Activated naive CD4-positive, alpha-beta T cell treated with anti-CD3 and anti-CD28 coated beads, Interleukin-2, amount 50 U/mL, for 16 hours (primary cell): ENCODE measurements at regions not wholly inside any gene's neighbourhood (a gene's known extent, or its start where the extent isn't known, plus 50 kb on each side); places are given as distances from the start of the nearest gene placed in this dataset.
"Not testable (repeated sequence)": the region's sequence is repeated elsewhere in the genome, so short reads cannot be mapped to it uniquely, and the experiment has no call there.

Source experiments
- DNase-seq: peaks from one replicate; pipeline ENCODE4 v3.0.0-alpha.2; 2020

GRCh38 chr12:69030321-69030720 lies 97.3 kb upstream of the CPM start:
- DNase-seq = no peak

DNA sequence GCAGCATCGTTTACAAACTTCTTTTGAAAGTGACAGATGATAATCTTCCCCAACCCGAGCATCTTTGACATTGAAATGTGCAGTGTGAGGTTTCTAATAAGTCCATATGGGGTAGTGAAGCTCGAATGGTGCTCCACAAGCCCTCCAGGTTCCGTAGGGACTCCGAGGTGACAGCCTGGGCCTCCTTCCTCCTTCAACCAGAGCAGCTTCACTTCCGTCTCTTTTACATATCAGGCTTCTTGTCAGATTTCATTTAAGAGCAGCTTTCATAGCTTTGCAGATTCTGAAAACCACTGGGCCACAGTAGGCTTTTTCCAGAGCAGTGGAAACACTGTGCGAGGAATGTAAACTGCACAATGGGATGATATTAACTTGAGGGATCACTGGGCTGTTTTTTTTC lies 103.6 kb upstream of the CPM start:
- no peak for DNase-seq

DNA sequence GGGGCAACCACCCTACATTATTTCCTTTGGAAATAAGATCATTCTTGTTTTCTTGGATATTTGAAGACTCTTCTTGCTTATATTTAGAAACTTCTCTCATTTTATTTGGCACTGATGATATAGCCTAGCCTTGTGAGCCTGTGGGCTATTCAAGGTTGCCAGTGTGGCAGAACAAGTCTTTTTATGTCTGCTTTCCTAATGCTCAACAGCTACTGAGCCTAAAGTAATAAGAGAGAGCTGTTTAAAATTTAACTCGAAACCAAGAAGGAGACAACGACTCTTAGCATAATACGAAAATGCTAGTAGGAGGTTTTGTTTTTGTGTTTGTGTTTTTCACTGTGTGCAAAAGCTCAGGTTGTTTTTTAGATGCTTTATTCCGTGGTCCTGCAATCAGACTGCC lies 104.0 kb upstream of the CPM start:
- DNase-seq = no peak

- no peak for DNase-seq
Measured at GRCh38 chr12:69039911-69040310, 106.9 kb upstream of the CPM start.

DNA sequence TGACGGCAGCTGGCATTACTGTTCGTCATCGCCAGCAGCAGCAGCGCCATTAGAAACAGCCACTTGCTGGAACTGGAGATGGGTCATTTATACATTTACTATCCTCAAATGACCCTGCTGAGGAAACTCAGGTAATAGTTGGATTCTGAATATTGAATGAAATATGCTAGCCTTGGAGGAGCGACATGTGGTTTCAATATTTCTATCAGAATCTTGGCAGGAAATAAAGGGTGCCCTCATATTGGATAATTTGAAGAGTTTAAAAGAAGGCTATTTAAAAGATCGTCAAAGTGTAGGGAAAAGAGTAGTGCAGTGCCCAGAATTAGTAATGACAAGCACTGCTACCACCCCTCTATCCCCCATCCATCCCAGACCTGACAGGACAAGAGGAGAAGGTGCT lies 109.6 kb upstream of the CPM start:
- DNase-seq = no peak

DNA sequence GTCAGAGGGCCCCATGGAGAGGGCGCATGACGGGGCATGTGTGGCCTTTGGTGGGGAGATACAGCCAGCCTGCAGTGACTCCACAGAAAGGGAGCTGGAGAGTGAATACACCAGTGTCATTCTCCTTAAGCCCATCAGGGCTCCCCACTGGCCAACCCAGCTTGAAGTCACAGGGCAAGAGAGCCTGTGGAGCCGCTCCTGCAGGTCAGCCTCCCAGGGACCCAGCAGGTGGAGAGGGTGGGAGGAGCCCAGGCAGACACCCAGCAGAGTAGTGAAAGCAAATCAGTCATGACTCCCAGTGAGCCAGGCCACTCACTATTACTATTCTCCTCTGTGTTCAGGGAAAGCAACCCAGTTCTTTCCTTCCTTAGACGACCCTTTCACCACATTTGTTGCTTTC lies 110.0 kb upstream of the CPM start:
- DNase-seq = no peak

DNA sequence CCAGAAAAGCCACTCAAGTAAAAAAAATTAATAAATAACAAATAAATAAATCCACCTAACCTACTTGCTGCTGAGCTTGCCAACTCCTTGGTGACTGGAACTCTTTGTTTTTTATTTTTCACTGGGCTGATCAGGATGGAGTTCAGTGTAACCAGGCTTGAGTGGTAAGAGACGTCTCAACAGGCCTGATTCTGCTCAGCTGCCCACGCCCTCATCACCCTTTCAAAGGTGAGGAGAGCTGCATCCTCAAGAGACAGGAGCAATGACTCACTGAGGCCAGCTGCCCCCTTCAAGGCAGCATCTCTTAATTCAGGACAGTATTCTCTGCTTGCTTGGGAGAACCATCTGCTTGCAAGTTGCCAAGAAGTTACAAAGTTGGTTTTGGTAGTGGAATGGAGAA lies 111.9 kb upstream of the CPM start:
- no peak for DNase-seq

GRCh38 chr12:69045430-69045829 lies 112.5 kb upstream of the CPM start:
- DNase-seq = no peak

DNA sequence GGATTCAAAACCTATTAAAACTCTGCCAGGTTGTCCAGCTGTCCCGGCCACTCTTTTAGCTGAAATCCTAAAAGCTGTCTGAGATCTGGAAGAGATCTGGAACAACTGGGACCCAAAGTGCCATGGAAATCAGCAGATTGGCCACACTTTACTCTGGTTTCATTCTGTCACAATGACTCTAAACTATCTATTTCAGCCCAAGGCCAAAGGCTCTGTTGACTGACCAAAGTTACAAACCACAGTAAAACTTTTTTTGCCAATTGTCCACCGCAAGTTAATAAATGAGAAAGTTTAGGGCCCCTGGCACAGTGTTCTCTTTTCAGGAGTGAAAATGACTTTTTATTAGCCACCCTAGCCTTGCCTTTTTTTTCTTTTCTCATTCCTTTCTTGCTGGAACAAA lies 113.4 kb upstream of the CPM start:
- no peak for DNase-seq

- DNase-seq = no peak
Measured at GRCh38 chr12:69046920-69047319, 113.9 kb upstream of the CPM start.

DNA sequence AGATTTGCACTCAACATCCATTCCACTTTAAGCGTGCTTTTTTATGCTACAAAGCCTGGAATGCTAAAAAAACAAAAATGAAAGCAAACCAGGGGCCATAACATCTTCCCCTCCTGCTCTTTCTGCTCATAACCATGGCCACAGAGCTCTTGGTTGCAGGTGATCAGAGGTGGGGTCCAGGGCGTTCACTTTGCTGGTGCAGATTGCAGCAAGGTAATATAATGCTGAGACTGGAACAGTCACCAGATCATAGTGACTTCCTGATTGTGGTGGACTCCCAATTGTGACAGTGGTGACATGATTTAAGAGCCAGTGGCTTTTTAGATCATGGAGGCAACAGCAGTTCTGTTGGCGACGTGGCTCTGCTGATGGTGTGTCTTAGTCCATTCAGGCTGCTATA lies 115.0 kb upstream of the CPM start:
- DNase-seq = no peak

- not testable (repeated sequence) for DNase-seq
Measured at GRCh38 chr12:69049855-69050254, 116.9 kb upstream of the CPM start.

- peak; percentile 46 for DNase-seq
Measured at GRCh38 chr12:69052613-69053408, 119.8 kb upstream of the CPM start.

DNA sequence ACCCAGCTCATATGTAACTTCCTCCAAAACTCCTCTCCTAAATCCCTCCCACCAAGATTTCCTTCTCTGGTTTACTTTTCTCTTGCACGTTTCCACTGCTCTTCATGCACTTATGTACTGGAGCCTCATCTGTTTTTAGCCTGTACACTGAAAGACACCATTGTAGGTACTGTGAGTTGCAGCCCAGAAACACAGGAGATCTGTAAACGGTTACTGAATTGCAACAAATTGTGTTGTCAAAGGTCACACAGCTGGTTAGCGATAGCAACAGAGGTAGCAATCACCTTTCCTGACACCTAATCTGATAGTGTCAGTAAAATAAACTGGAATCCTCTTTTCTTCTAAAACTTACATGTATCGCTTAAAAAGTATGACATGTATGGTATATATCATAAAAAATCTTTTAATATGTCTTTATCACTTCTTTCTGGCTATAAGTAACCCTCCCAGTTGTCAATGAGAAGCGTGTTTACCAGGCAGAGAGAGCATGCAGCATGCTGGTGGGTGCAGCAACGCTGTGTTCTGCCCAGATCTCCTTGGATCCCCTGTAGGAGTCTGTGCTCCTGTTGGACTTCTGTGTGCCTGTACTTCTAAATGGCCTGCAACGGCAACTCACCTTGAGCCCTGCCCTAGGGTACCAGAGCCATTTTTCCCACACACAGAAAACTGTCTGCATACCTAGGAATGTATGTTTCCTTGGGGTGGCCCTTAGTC lies 121.5 kb upstream of the CPM start:
- DNase-seq = no peak

DNA sequence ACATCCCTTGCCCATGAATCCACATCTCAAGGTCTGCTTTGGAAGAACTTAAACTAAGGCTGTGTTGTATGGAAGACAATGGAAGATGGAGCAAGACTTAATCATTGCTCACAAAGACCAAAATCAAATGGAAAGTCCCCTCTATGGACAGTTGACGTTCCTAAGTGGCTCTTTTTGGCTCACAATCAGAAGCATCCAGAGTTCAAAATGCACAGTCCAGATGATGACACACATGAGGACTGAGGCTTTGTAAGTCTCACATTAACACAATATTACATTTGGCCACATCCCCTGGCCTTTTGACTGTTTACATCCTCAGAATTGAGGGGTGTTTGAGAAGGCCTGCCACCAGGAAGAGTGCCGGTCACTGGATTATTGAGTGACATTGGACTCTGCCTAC lies 122.3 kb upstream of the CPM start:
- DNase-seq = no peak

DNA sequence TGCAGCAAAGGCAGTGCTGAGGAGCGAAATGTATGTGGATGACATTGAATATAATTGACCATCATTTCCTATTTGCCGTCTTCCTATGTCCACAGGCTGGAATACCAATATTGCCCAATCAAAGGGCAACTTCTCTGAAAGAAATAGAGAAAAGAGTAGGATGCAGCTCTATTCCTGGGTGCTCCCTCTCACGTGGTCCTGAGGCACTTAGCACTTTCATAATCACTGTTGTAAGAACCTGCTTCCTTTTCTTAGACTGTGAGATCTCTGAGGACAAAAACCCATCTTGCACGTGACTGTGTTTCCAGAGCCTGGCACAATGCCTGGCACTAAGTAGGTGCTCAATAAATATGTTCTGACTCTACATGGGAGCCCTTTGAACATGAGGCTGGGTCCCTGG lies 122.7 kb upstream of the CPM start:
- DNase-seq = no peak

- DNase-seq = no peak
Measured at GRCh38 chr12:69056743-69057515, 124.0 kb upstream of the CPM start.

GRCh38 chr12:69057742-69058141 lies 124.8 kb upstream of the CPM start:
- no peak for DNase-seq

GRCh38 chr12:69059465-69060457 lies 126.8 kb upstream of the CPM start:
- DNase-seq = no peak

- no peak for DNase-seq
Measured at GRCh38 chr12:69061574-69061973, 128.6 kb upstream of the CPM start.

GRCh38 chr12:69062621-69063237 lies 129.8 kb upstream of the CPM start:
- DNase-seq = no peak
